Hepatocyte (in vitro differentiated cells): ENCODE measurements at regions not wholly inside any gene's neighbourhood (a gene's known extent, or its start where the extent isn't known, plus 50 kb on each side); places are given as distances from the start of the nearest gene placed in this dataset.

Experiments used
- DNase-seq: peaks from one replicate; pipeline ENCODE4 v3.0.0-alpha.2; 2016; ENCODE audit warnings: low spot score
- H2AFZ ChIP-seq: fragments of 200-600 bp; sonication (generic); 2 replicates; pipeline ENCODE4 v1.6.0; 2016; ENCODE audit warnings: antibody characterized with exemption, mild to moderate bottlenecking
- H3K27ac ChIP-seq: fragments of 200-600 bp; sonication (generic); 2 replicates; pipeline ENCODE4 v1.5.1; 2016; ENCODE audit warnings: mild to moderate bottlenecking
- H3K27me3 ChIP-seq: fragments of 200-600 bp; sonication (generic); 2 replicates; pipeline ENCODE4 v1.6.1; 2016
- H3K36me3 ChIP-seq: fragments of 200-600 bp; sonication (generic); replicated peaks from 2 replicates; pipeline ENCODE4 v1.5.1; 2016; ENCODE audit warnings: low read depth; ENCODE audit not compliant: insufficient read depth
- H3K4me1 ChIP-seq: fragments of 200-600 bp; sonication (generic); 2 replicates; pipeline ENCODE4 v1.5.1; 2016; ENCODE audit warnings: mild to moderate bottlenecking, moderate library complexity; ENCODE audit not compliant: insufficient read depth
- H3K4me2 ChIP-seq: fragments of 200-600 bp; sonication (generic); 2 replicates; pipeline ENCODE4 v1.6.0; 2016
- H3K4me3 ChIP-seq: fragments of 200-600 bp; sonication (generic); 2 replicates; pipeline ENCODE4 v1.5.1; 2016; ENCODE audit warnings: mild to moderate bottlenecking
- H3K79me2 ChIP-seq: fragments of 200-600 bp; sonication (generic); 2 replicates; pipeline ENCODE4 v1.6.0; 2017; ENCODE audit warnings: mild to moderate bottlenecking
- H3K9me2 ChIP-seq: fragments of 200-600 bp; sonication (generic); replicated peaks from 2 replicates; pipeline ENCODE4 v1.6.0; 2017; ENCODE audit warnings: mild to moderate bottlenecking; ENCODE audit not compliant: insufficient read depth
- H3K9me3 ChIP-seq: fragments of 200-600 bp; sonication (generic); 2 replicates; pipeline ENCODE4 v1.5.1; 2016; ENCODE audit warnings: low read depth, mild to moderate bottlenecking
- H4K20me1 ChIP-seq: fragments of 200-600 bp; sonication (generic); 2 replicates; pipeline ENCODE4 v1.6.0; 2016; ENCODE audit warnings: mild to moderate bottlenecking; ENCODE audit not compliant: insufficient read depth, poor library complexity, severe bottlenecking
- CTCF ChIP-seq: fragments of 200-600 bp; sonication (generic); IDR thresholded peaks from 2 replicates; pipeline ENCODE4 v1.5.1; 2016; ENCODE audit warnings: antibody characterized with exemption, mild to moderate bottlenecking; ENCODE audit not compliant: poor library complexity
- EZH2 ChIP-seq: fragments of 200-600 bp; sonication (generic); IDR thresholded peaks from 2 replicates; pipeline ENCODE4 v1.6.1; 2016; ENCODE audit warnings: antibody characterized with exemption, mild to moderate bottlenecking, borderline replicate concordance
- EZH2phosphoT487 ChIP-seq: fragments of 200-600 bp; sonication (generic); IDR thresholded peaks from one replicate; pipeline ENCODE4 v1.6.1; 2018; ENCODE audit warnings: antibody characterized with exemption, mild to moderate bottlenecking, low read depth, moderate library complexity; ENCODE audit not compliant: unreplicated experiment, severe bottlenecking
- WGBS: methylation state at CpG from one replicate; pipeline ENCODE4 v1.1.6; 2016; ENCODE audit warnings: low lambda C conversion rate; ENCODE audit errors: missing lambda C conversion rate; 5-methylcytosine and 5-hydroxymethylcytosine counted together

- Histone ChIP-seq H2AFZ (no peak overlapping the region), H3K27ac (peak overlapping the region; percentile 5), H4K20me1 (no peaks in the 10 kb centered on the region), H3K4me3 (no peak overlapping the region), H3K79me2 (peaks cover 55% of the 10 kb centered on the region), H3K36me3 (no peaks in the 10 kb centered on the region), H3K4me1 (peaks cover 25% of the 10 kb centered on the region), H3K9me2 (no peaks in the 10 kb centered on the region), H3K27me3 (no peaks in the 10 kb centered on the region), H3K9me3 (no peaks in the 10 kb centered on the region), H3K4me2 (peak overlapping the region; percentile 36)
- TF ChIP-seq CTCF (no peak), EZH2 (no peak), EZH2phosphoT487 (no peak)
- 68% methylated on average over 7 of the region's 7 CpGs for WGBS
- no peak for DNase-seq
These were observed 65.4 kb upstream of the IPO9 start for GRCh38 chr1:201763455-201764140.

GRCh38 chr1:201764166-201764565 lies 64.8 kb upstream of the IPO9 start:
- Histone ChIP-seq H4K20me1 (no peaks in the 10 kb centered on the region), H3K4me1 (peaks cover 25% of the 10 kb centered on the region), H3K79me2 (peaks cover 56% of the 10 kb centered on the region), H3K9me3 (no peaks in the 10 kb centered on the region), H3K27me3 (no peaks in the 10 kb centered on the region), H2AFZ (no peak overlapping the region), H3K9me2 (no peaks in the 10 kb centered on the region), H3K36me3 (no peaks in the 10 kb centered on the region), H3K4me3 (no peak overlapping the region), H3K27ac (peak overlapping the region; percentile 5), H3K4me2 (no peak overlapping the region)
- 84% methylated on average over 4 of the region's 4 CpGs for WGBS
- DNase-seq: no peak
- TF ChIP-seq CTCF (no peak), EZH2 (no peak), EZH2phosphoT487 (no peak)

GRCh38 chr1:201764579-201764978 lies 64.4 kb upstream of the IPO9 start:
- Histone ChIP-seq H3K4me3 (no peak overlapping the region), H4K20me1 (no peaks in the 10 kb centered on the region), H3K9me3 (no peaks in the 10 kb centered on the region), H3K27ac (no peak overlapping the region), H3K4me2 (no peak overlapping the region), H3K79me2 (peaks cover 60% of the 10 kb centered on the region), H3K36me3 (no peaks in the 10 kb centered on the region), H3K4me1 (peaks cover 25% of the 10 kb centered on the region), H3K9me2 (no peaks in the 10 kb centered on the region), H2AFZ (no peak overlapping the region), H3K27me3 (no peaks in the 10 kb centered on the region)
- TF ChIP-seq CTCF (no peak), EZH2 (no peak), EZH2phosphoT487 (no peak)
- 96% methylated on average over 2 of the region's 2 CpGs for WGBS
- DNase-seq: no peak
